GM13976 (cell line): ENCODE measurements at regions not wholly inside any gene's neighbourhood (a gene's known extent, or its start where the extent isn't known, plus 50 kb on each side); places are given as distances from the start of the nearest gene placed in this dataset.

ENCODE experiments used
- DNase-seq: peaks from one replicate; pipeline ENCODE4 v3.0.0; 2012; ENCODE audit warnings: low spot score
- in situ Hi-C: fragments of 300-500 bp; cut with MboI; formaldehyde crosslinking; loops from one replicate; pipeline ENCODE4 v1.12.0; 2022; ENCODE audit warnings: low sequenced_read_pairs, mixed read lengths, inconsistent platforms; ENCODE audit not compliant: unreplicated experiment
- TF ChIP-seq, protein P1 (sequence below): IDR thresholded peaks from 2 replicates; pipeline ENCODE4 v1.5.1; 2012; ENCODE audit warnings: borderline replicate concordance, mild to moderate bottlenecking; ENCODE audit not compliant: insufficient read depth; ENCODE audit errors: extremely low read depth, missing control alignments, control extremely low read depth

DNA sequence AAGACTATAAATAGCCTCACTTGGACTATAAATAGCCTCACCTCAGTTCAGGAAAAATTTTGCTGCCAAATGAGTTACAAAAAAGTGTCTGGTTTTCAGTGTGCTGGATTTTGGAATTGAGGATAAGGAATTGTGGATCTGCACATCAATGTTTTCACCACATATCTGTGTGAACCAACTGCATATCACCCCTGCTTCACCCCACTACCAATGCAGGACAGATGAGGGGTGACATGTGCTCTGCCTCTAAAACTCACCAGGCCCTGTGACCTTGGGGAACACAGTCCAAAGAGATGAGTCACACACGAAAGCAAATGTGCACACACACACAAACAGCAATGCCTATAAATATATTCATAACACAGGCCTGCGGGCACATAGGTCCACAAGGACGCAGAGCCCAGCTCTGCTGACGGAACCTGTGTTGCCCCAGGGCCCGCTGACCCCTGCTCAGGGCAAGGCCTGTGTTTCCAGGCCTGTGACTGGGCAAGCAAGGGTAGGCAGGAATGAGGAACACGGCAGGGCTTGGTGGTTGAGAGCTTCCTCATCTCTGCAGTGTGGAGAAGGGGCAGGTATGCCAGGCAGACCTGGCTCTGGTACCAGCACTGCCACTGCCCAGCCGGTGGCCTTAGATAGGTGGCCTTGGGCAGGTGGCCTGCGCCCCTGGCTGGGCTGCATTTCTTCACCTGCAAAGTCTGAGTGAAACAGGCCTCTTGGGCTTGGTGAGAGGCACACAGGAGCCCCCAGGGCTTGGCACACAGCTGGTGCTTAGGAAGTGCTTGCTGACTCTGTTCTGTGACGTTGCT lies 82.4 kb downstream of the ARL6IP4 start:
- TF ChIP-seq, protein P1, sequence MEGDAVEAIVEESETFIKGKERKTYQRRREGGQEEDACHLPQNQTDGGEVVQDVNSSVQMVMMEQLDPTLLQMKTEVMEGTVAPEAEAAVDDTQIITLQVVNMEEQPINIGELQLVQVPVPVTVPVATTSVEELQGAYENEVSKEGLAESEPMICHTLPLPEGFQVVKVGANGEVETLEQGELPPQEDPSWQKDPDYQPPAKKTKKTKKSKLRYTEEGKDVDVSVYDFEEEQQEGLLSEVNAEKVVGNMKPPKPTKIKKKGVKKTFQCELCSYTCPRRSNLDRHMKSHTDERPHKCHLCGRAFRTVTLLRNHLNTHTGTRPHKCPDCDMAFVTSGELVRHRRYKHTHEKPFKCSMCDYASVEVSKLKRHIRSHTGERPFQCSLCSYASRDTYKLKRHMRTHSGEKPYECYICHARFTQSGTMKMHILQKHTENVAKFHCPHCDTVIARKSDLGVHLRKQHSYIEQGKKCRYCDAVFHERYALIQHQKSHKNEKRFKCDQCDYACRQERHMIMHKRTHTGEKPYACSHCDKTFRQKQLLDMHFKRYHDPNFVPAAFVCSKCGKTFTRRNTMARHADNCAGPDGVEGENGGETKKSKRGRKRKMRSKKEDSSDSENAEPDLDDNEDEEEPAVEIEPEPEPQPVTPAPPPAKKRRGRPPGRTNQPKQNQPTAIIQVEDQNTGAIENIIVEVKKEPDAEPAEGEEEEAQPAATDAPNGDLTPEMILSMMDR: no peak
- DNase-seq: no peak
- in situ Hi-C loops: no loop called here

DNA sequence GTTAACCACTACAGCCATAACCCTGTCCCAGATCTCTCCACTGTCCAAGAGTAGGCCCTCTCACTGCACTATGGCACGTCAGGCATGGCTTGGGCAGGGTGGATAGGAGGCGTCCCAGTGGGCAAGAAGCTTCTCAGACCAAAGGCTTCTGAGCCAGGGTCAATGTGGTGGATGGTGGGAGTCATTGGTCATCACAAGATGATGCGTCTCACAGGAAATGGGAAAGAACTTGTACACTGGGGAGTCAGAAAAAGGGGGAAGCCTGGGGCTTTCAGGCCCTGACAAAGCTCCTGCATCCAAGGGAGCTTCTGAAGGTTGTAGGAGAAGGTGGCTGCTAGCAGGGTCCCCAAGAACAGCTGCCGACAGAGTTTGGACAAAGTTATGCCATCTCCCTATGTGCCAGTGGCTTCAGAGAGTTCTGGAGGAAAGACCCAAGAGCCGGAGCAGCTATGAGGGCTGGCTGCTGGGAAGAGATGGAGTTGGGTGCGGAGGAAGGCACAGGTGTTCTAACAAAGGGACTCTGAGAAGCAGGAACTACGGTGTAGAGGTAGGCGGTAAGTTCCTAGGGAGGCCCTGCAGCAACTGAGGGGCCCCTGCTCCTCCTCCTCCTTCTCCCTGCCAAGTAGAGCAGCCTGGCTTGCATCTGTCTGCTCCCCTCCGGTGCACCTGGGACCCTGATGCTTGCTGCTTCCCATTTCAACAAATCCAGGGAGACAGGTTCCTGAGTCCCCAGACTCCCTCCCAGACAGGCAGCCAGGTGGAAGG lies 81.1 kb downstream of the ARL6IP4 start:
- no peak for DNase-seq
- in situ Hi-C loops: no loop called here
- TF ChIP-seq, protein P1: no peak

DNA sequence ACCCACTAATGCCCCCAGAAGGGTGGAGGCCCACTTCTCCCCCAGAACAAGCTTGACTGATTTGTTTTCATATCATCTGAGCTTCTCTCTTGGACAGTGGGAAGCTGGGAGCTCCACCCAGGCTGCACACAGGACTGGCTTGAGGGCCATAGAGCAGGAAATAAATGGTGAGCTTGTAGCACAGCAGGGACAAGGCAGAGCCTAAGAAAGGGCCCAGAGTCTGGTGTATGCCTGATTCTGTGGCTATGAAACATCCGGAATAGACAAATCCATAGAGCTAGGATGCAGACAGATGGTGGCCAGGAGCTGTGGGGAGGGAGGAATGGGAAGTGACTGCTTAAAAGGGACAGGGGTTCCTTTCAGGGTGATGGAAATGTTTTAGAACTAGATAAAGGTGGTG lies 79.0 kb downstream of the ARL6IP4 start:
- TF ChIP-seq, protein P1: no peak
- DNase-seq: no peak
- in situ Hi-C loops: no loop called here

DNA sequence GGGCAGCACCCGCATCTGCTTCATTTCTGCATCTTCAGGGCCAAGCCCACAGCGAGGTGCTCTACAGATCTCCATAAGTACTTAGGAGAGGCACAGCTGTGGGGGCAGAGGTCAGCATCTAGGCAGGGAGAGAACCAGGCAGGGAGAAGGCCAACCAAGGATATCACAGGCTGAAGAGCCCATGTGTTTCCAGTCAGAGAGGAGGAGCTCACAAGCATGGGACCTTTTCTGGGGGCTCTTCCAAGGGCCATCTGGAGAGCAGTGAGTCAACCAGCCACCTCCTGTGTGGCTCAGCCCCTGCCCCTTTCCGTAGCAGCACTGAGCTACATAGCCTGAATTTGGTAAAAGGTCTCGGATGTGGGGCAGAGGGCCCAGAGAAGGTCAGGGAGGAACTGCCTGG lies 78.5 kb downstream of the ARL6IP4 start:
- TF ChIP-seq, protein P1: no peak
- in situ Hi-C loops: no loop called here
- no peak for DNase-seq

DNA sequence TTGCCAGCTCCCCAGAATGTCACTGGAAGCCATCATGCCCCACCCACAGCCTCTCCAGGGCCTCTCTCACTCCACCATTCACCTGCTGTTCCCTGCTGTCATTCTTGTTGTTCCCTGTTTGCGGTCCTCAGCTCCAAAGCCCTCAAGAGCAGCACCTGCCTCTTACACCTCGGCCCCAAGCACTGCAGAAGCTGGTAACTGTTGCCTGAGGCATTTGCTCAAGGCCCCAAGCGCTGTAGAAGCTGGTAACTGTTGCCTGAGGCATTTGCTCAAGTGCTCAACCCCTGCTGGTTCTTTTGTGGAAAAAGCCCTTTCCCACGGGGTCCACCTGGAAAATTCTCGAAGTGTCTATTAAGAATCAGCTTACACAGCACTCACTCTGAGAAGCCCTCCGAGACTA lies 78.0 kb downstream of the ARL6IP4 start:
- in situ Hi-C loops: no loop called here
- DNase-seq: no peak
- TF ChIP-seq, protein P1: no peak

DNA sequence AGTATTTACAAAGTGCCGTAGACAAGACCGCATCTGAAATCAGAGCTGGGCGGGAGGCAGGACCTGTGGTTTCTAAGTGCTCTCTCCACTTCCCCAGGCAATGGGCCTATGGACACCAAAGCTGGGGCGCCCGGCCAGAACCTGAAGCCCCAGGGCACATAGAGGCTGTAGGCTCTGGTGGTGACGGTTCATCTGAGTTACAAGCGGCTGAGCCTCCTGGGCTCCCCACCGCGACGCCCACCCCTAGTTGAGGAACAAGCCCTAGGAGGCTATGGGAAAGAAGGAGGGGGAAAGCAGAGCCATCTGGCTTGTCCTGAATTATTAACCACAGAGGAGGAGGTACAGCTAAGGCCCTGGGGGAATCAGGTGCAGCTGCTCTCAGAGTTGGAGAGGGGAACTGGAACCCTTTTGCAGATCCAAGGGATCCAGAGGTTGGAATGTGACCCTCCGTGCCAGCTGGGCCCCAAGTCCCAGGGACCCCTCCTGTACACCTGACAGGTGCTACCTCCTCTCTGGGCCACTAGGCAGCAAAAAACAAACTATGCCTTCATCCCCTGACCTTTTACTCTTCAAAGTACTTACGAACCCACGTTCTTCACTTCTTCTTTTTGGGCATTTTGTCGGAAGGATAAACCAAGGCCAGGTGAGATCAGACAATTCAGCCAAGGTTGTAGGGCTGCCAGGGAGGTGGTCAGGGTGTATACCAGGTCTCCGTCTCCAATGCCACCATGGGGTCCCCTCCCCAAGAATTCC lies 77.2 kb downstream of the ARL6IP4 start:
- in situ Hi-C loops: no loop called here
- TF ChIP-seq, protein P1: no peak
- DNase-seq: no peak
